BE2C (cell line): ENCODE measurements at regions not wholly inside any gene's neighbourhood (a gene's known extent, or its start where the extent isn't known, plus 50 kb on each side); places are given as distances from the start of the nearest gene placed in this dataset.

ENCODE experiments used
- DNase-seq: peaks from one replicate; pipeline ENCODE4 v3.0.0-alpha.2; 2020
- H3K27me3 ChIP-seq: fragments of 250-450 bp; sonication (Bioruptor Pico); 2 replicates; pipeline ENCODE4 v1.5.1; 2020; ENCODE audit warnings: mild to moderate bottlenecking
- H3K36me3 ChIP-seq: fragments of 250-450 bp; sonication (Bioruptor Pico); 2 replicates; pipeline ENCODE4 v1.5.1; 2020; ENCODE audit warnings: mild to moderate bottlenecking
- H3K4me1 ChIP-seq: fragments of 250-450 bp; sonication (Bioruptor Pico); 2 replicates; pipeline ENCODE4 v1.5.1; 2020
- H3K4me3 ChIP-seq: 2 replicates; pipeline ENCODE4 v1.5.1; 2011; ENCODE audit warnings: low read depth, low read length
- H3K9me3 ChIP-seq: fragments of 250-450 bp; sonication (Bioruptor Pico); 2 replicates; pipeline ENCODE4 v1.5.1; 2020
- TF ChIP-seq, protein P1 (sequence below): IDR thresholded peaks from 2 replicates; pipeline ENCODE4 v1.5.1; 2012; ENCODE audit warnings: mild to moderate bottlenecking, low read depth, low read length

DNA sequence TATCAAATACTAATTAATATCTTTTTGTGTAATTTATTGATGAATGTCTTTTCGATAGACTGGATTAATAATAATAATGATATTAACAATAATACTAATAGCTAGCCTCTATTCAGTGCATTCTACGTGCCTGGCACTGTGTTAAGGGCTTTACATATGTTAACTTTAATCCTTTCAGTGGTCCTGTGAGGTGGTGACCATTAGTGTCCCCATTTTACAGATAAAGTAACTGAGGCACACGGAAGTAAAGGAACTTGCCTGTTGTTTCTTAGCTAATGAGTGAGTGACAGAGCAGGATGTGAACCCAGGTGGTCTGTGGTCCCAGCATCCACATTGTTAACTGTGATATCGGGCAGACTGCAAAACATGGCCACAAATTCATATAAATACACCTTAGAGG is 335.7 kb upstream of the PROX1 start:
- no peaks in the 10 kb centered on the region for H3K4me1 ChIP-seq
- H3K27me3 ChIP-seq = no peaks in the 10 kb centered on the region
- no peak for DNase-seq
- H3K4me3 ChIP-seq = no peak overlapping the region
- H3K36me3 ChIP-seq = no peaks in the 10 kb centered on the region
- TF ChIP-seq, protein P1, sequence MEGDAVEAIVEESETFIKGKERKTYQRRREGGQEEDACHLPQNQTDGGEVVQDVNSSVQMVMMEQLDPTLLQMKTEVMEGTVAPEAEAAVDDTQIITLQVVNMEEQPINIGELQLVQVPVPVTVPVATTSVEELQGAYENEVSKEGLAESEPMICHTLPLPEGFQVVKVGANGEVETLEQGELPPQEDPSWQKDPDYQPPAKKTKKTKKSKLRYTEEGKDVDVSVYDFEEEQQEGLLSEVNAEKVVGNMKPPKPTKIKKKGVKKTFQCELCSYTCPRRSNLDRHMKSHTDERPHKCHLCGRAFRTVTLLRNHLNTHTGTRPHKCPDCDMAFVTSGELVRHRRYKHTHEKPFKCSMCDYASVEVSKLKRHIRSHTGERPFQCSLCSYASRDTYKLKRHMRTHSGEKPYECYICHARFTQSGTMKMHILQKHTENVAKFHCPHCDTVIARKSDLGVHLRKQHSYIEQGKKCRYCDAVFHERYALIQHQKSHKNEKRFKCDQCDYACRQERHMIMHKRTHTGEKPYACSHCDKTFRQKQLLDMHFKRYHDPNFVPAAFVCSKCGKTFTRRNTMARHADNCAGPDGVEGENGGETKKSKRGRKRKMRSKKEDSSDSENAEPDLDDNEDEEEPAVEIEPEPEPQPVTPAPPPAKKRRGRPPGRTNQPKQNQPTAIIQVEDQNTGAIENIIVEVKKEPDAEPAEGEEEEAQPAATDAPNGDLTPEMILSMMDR = no peak
- no peaks in the 10 kb centered on the region for H3K9me3 ChIP-seq

DNA sequence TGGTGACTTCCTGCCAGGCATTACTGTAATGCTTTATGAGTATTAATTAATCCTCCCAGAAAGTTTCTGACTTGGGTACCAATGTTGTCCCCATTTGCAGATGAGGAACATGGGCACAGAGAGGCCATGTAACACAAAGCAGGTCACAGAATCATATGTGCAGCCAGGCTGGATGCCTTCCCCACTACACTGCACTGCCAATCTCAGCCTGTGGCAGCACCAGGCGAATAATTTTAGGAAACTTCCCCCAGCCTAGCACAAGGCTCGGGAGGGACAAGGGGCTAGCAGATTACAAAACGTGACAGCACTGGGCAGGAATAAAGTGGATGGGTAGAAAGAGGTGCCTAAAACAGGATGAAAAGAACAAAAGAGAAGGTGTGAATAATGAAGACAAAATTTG is 331.7 kb upstream of the PROX1 start:
- no peaks in the 10 kb centered on the region for H3K36me3 ChIP-seq
- H3K27me3 ChIP-seq = no peaks in the 10 kb centered on the region
- DNase-seq = no peak
- TF ChIP-seq, protein P1 = no peak
- no peak overlapping the region for H3K4me3 ChIP-seq
- no peaks in the 10 kb centered on the region for H3K4me1 ChIP-seq
- no peaks in the 10 kb centered on the region for H3K9me3 ChIP-seq

GRCh38 chr1:213656503-213656902 is 331.3 kb upstream of the PROX1 start:
- DNase-seq = no peak
- Histone ChIP-seq H3K36me3 (no peaks in the 10 kb centered on the region), H3K4me3 (no peak overlapping the region), H3K27me3 (no peaks in the 10 kb centered on the region), H3K9me3 (no peaks in the 10 kb centered on the region), H3K4me1 (no peaks in the 10 kb centered on the region)
- TF ChIP-seq, protein P1 = no peak

DNA sequence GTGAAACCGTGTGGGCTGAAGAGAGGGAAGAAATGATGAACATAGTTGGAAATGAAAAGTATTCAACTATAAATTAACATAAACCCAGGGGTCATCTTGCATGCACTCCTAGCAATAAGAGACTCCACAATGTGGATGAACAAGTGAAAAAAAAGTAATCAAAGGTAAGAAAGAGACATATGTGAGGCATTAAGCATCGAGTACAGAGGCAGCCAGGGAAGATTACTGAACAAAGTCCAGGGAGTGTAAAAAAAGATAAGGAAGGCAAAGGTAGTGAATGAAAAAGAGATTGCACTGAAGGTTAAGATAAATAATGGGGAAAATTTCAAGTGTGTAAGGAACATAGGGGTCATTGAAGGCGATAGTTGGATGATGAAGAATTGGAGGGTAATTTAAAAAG is 330.8 kb upstream of the PROX1 start:
- TF ChIP-seq, protein P1 = no peak
- no peak for DNase-seq
- H3K9me3 ChIP-seq = no peaks in the 10 kb centered on the region
- no peaks in the 10 kb centered on the region for H3K4me1 ChIP-seq
- H3K36me3 ChIP-seq = no peaks in the 10 kb centered on the region
- no peak overlapping the region for H3K4me3 ChIP-seq
- no peaks in the 10 kb centered on the region for H3K27me3 ChIP-seq

DNA sequence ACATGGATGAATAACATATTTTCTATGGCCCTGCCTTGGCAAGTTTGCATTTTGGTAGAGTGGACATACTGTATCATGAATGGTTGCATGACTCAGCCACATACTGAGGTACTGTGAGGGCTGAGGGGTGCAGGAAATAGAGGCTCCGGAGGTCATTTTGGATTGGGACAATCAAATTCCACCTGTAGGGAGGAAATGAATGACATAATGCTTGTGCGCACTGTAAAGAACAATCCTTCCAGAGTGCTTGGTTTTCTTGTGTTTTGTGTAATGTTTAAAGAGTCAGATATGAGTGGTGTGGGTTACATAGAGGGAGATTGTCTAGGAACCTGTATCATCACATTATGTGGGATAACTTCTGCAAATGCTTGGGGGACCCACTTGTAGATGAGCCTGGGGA is 329.9 kb upstream of the PROX1 start:
- TF ChIP-seq, protein P1 = no peak

GRCh38 chr1:213658457-213658856 is 329.3 kb upstream of the PROX1 start:
- H3K9me3 ChIP-seq = no peaks in the 10 kb centered on the region
- H3K36me3 ChIP-seq = no peaks in the 10 kb centered on the region
- TF ChIP-seq, protein P1 = no peak
- H3K4me1 ChIP-seq = no peaks in the 10 kb centered on the region
- no peak for DNase-seq
- H3K4me3 ChIP-seq = no peak overlapping the region
- H3K27me3 ChIP-seq = no peaks in the 10 kb centered on the region

More for the DNA sequence above, 329.9 kb upstream of the PROX1 start:
- no peaks in the 10 kb centered on the region for H3K4me1 ChIP-seq
- no peaks in the 10 kb centered on the region for H3K27me3 ChIP-seq
- no peak for DNase-seq
- no peaks in the 10 kb centered on the region for H3K9me3 ChIP-seq
- H3K4me3 ChIP-seq = no peak overlapping the region
- no peaks in the 10 kb centered on the region for H3K36me3 ChIP-seq
